Activated CD4-positive, alpha-beta T cell treated with anti-CD3 and anti-CD28 coated beads, Interleukin-2, amount 50 U/mL, for 1 hour (primary cell): ENCODE measurements at regions not wholly inside any gene's neighbourhood (a gene's known extent, or its start where the extent isn't known, plus 50 kb on each side); places are given as distances from the start of the nearest gene placed in this dataset.
A peak's percentile ranks its signal among the peaks of the same experiment; 100 is the strongest.

Source experiments
- DNase-seq: peaks from one replicate; pipeline ENCODE4 v3.0.0-alpha.2; 2020

- DNase-seq, result no peak
Observed at GRCh38 chrX:39843318-39843717, 254.4 kb downstream of the BCOR start.

- DNase-seq, result no peak
Observed at GRCh38 chrX:39845233-39845632, 252.5 kb downstream of the BCOR start.

GRCh38 chrX:39846460-39846859 is 251.3 kb downstream of the BCOR start:
- DNase-seq, result no peak

DNA sequence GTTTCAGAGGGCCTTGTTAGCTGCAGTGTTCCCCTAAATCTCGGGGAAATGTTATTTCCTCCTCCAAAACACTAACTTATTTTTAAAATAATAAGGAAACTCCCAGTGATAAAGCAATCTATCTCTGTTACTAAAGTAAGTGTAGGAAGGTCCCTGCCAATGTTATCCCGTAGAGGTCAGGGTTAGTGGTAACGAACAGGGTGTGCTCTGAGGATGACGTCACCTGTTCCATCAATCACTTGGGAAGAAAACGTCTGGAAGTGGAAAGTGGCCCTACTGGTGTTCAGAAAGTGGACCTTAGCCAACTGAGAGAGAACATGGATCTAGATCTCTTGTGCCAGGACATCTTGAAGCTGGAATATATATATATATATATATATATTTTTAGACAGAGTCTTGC is 249.5 kb downstream of the BCOR start:
- DNase-seq, result no peak

DNA sequence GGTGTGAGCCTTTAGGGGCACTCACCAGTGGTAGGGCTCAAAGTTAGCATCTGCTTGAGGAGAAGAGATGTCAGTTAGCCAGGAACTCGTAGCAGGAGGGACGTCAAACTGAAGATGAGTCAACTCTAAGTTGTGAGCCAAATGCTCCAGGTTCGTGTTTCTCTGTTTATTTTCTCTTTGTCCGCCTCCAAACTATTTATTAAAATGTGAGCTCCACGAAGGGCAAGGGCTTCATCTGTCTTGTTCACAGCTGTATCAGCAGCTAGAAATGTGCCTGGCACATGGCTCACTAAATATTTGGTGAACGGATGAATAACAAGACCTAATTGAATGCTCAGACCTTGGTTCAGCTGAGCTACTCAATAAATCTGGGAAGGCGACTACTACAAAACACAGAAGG is 248.9 kb downstream of the BCOR start:
- DNase-seq, result no peak

GRCh38 chrX:39850209-39850608 is 247.5 kb downstream of the BCOR start:
- no peak for DNase-seq

- no peak for DNase-seq
Observed at GRCh38 chrX:39850630-39851152, 247.1 kb downstream of the BCOR start.

DNA sequence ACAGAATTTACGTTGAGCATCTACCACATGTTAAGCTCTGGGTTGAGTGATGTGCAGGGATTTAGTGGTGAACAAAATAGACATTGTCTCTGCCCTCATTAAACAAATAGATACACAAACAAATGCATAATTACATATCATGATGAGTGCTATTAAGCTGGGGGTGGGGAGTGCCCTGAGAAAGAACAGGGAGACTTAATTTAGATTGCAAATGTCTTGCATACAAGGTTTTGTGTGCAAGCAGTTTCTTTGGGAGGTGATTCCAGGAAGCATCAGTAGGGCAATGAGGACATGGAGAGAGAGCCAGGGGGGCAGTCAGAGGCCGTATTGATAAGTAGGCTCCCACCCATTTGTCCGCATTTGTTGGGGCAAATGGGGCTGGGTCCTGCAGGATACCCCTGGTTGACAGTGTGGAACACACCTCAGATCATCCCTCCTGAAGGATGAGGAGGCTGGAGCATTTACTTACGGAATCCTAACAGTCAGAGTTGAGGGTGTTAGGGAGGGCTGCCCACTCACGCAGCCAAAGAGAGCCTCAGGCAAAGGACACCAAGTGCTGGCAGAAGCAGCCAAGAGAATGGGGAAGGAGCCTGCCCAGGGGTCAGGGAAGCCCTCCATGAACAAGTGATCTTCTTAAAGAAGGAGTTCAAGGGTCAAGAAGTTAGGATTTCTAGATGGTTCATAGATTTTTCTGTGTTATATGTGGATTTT is 245.9 kb downstream of the BCOR start:
- DNase-seq, result no peak

DNA sequence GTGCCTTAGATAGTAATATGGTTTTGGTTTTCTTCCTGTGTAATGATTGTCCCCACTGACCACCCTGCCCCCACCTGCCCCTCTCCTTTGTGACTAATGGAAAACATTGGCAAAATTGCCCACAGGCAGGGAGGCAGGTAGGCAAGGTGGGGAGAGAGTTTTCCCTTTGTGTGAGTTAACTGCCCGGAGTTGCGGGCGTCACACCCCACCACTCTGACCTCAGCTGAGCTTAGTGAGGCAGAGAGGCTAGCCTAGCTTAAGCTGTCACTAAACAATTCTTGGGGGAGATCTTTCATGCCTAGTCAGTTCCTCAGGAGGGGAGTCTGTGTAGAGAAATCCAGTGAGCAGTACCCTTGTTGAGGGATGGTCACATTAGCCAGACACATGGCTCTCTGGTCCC is 245.3 kb downstream of the BCOR start:
- DNase-seq, result no peak

DNA sequence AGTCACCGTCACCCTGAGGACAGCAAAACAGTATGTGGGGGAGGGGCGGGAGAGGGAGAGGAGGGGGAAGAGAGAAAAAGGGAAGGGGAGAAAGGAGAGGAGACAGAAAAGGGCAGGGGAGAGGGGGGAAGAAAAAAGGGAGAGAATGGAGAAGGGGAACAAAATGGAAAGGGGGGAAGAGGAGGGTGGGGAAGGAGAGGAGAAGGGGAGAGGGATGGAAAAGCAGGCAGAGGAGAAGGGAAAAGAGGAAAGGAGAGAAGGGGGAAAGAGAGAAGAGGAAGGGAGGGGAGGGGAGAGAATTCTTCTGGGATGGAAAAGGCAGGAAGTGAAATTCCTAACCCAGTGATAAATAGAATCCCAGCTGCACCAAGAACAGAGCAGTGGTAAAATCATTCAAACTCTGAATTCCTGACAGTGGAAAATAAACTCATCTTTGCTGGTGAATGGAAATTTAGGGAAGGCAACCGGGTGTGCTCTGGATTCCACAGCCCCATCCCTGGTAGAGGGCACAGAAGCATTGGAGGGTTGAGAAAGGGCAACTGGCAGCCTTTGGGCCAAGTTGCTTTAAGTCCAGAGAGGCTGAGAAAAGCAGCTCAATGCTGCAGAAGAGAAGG is 244.2 kb downstream of the BCOR start:
- no peak for DNase-seq

GRCh38 chrX:39854772-39855747 is 242.7 kb downstream of the BCOR start:
- peak; percentile 66 for DNase-seq

GRCh38 chrX:39855748-39856129 is 242.0 kb downstream of the BCOR start:
- peak; percentile 70 for DNase-seq

DNA sequence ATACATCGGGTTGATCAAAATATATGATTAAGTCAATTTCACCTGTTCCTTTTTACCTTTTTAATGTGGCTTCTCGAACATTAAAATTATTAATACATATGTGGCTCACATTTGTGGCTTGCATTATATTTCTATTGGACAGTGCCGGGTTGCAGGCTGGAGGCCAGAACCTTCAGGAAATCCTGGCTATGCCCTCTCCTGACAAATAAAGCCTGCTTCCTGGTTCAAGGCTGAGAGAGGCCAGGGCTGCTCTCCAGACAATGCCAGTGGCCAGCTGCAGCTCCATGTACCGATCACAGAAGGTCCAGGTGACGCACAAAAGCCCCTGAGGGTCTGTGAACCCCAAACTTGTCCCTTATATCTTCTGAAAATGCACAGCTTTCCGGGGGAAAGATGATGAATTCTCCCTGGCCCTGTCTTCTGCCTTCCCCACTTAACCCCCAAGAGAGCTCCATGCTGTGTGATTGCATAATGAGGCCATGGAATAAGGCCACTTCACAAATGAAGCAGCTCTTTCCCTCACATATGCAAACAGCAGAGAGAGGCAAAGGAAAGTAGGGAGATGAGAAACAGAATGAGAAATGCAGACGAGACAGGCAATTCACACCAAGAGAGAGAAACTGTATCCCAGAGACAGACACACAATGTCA is 241.2 kb downstream of the BCOR start:
- DNase-seq, result no peak

DNA sequence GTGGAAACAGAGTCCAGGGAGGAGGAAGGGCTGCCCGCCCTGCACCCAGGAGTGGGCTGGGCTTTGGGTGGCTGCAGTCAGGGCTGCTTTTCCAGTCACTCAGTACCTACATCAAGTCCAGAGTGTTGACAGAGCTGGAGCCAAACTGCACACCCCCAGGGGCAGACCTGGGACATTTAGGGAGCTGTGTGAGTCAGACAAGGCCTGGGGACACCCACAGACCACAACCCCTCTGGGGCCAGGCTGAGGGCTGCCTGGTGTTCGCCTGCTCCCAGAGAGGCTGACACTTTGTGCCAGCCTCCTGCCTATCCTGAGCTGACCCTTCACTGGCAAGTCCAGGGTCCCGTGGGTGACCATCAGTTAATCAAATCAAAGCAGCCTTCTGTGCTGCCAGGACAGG is 240.0 kb downstream of the BCOR start:
- DNase-seq, result no peak

DNA sequence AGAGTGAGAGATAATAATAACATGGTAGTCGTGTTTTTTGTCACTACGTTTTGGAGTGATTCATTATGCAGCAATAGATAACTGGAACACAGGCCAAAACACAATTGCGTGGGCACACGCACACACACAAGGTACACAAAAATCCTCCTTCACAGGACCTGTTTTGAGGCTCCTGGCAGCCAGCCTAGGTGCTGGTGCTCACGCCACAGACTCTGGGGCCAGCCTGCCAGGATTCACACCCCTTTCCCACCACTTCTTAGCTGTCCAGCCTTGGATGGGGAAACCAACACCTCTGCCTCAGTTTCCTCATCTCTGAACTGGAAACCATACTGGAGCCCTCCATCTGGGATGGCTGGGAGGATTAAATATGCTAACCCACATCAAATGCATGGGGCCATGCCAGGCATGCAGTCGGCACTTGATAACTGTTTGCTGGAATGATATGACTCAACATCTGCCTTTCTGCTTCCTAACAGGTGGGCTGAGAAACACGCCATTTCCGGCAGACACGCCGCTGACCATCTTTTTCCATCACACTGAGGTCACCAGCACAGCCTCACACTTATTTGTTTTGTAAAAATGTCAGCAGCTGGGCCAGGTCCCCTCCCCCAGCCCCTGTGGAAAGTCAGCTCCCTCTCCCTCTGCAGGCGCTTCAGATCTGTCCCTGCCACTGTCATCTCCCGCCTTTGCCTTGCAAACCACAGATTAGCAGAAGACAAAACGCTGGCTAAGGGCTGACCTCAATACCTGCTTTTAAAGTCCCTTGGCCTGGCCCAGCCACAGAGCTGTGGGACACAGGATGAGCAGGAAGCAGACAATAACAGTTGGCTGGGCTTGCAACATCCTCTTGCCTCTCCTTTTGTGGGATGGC is 237.5 kb downstream of the BCOR start:
- peak; percentile 66 for DNase-seq

DNA sequence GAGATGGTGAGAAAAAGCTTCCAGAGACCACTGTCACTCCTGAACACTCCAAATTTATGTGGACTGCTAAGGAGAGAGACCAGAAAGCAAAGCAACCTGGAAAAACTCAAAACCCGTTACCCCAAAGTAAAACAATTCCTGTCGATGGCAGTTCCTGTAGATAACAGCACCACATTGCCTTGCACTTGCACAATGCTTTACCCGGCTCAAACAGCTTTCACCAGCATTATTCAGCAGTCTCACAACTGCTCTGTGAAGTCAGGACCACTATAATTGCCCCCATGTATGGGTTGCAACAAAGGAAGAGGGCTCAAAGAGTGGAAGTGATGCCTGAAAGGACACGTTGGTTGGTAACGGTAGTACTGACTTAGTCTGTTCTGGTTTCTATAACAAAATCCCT is 234.8 kb downstream of the BCOR start:
- no peak for DNase-seq

DNA sequence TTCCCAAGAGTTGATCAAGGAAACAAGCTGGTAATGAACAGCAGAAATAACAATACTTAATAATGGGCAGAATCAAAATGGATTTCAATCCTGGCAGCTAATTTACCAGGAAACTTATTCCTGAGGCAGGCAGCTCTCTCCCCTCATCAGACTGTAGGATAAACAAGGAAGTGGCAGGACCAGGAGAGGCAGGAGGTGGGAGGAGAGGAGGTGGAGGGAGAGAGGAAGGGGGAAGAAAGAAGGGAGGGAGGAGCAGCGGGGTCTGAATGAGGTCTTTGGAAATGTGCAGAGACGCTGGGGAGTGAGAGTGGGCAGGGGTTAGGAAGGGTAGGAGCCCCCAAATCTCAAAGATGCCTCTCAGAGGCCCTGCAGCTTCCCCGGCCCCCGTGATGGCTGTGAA is 231.5 kb downstream of the BCOR start:
- DNase-seq, result no peak

GRCh38 chrX:39869846-39870601 is 227.7 kb downstream of the BCOR start:
- DNase-seq, result peak; percentile 53

DNA sequence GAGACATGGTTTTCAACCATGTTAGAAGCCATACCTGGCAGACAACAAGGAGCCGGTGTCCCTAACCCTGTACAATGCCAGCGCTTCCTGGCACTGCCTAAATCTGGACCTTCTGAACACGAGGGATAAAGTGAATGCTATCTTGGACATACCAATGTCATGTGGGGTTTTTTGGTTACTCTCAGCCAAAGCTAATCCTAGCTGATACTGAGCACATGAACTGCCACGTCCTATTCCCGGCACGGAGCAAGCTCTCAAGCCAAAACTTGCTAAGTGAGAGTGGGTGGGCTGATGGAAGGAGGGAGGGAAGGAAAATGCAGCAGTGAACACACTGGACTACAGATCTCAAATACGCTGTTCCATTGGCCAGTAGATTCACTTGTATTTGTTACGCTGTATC is 226.1 kb downstream of the BCOR start:
- no peak for DNase-seq

GRCh38 chrX:39873117-39873516 is 224.6 kb downstream of the BCOR start:
- DNase-seq, result no peak

DNA sequence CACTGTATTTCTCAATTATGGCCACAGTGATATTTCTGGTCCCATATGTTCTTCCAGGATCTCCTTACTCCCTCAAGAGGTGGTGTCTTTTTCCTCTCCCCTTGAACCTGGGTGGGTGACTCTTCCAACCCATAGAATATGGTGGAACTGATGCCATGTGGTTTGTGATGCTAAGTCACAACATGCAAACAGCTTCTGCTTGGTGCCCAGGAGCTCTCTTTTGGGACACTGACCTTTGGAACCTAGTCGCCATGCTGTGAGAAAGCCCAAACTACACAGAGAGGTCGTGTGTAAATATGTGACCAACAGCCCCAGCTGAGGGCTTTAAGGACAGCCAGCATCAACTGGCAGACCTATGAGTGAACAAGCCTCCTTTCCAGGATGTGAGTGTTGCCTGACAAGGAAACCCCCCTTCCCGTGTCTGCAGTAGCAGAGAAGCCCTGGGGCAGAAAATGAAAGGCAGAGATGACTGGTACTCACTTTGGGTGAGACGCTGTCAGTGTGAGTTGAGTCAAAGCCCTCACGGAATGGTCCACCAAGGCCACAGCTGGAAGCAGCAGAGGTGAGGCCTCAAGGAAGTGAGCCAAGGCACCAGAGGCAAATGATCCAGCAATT is 223.4 kb downstream of the BCOR start:
- DNase-seq, result no peak
